ENCODE measurements at regions not wholly inside any gene's neighbourhood (a gene's known extent, or its start where the extent isn't known, plus 50 kb on each side); places are given as distances from the start of the nearest gene placed in this dataset.

DNA sequence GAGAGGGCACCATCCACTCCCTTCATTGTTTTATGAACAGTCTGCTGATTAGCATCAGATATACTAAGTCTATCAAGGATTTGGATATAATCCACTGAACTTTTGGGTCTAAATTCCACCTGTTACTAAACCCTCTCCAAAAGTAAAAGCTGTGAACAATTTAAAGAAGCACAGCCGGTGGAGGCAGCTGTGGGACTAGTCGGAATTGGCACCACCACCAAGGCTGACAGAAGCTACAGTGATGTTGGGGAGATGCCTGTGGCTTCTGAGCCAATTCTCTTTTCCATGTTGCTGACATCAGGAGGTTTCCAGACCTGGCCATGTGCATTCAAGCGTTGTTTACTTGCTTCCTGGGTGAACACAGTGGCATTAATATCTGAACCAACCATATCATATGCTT is 679.0 kb upstream of the CA10 start:
- TF ChIP-seq, protein P1, sequence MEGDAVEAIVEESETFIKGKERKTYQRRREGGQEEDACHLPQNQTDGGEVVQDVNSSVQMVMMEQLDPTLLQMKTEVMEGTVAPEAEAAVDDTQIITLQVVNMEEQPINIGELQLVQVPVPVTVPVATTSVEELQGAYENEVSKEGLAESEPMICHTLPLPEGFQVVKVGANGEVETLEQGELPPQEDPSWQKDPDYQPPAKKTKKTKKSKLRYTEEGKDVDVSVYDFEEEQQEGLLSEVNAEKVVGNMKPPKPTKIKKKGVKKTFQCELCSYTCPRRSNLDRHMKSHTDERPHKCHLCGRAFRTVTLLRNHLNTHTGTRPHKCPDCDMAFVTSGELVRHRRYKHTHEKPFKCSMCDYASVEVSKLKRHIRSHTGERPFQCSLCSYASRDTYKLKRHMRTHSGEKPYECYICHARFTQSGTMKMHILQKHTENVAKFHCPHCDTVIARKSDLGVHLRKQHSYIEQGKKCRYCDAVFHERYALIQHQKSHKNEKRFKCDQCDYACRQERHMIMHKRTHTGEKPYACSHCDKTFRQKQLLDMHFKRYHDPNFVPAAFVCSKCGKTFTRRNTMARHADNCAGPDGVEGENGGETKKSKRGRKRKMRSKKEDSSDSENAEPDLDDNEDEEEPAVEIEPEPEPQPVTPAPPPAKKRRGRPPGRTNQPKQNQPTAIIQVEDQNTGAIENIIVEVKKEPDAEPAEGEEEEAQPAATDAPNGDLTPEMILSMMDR (IDR thresholded peaks at IDR 0.05), result no peak
- TF ChIP-seq POLR2A (IDR thresholded peaks at IDR 0.05), result no peak

Measured in esophagus squamous epithelium (tissue), 4 donors.